Prostate gland (tissue), 2 donors: ENCODE measurements at regions not wholly inside any gene's neighbourhood (a gene's known extent, or its start where the extent isn't known, plus 50 kb on each side); places are given as distances from the start of the nearest gene placed in this dataset.
A peak's percentile ranks its signal among the peaks of the same experiment; 100 is the strongest.

Experiments used
- DNase-seq: peaks from one replicate; pipeline ENCODE4 v3.0.0-alpha.2; 2019; ENCODE audit warnings: low spot score
- H3K27ac ChIP-seq, 2 donors: fragments of 200-600 bp; sonication (generic); 2 replicates each; pipeline ENCODE4 v1.5.1; 2017 to 2019
- H3K27me3 ChIP-seq: fragments of 200-600 bp; sonication (generic); replicated peaks from 2 replicates; pipeline ENCODE4 v1.5.1; 2019; ENCODE audit not compliant: insufficient read depth
- H3K36me3 ChIP-seq, 2 donors: fragments of 200-600 bp; sonication (generic); 1 replicate in 1 of 2; 2 replicates in 1 of 2; pipeline versions ENCODE4 v1.5.1 to v1.8.1; 2017 to 2019
- H3K4me1 ChIP-seq: fragments of 200-600 bp; sonication (generic); replicated peaks from 2 replicates; pipeline ENCODE4 v1.5.1; 2019
- H3K4me3 ChIP-seq, 2 donors: fragments of 200-600 bp; sonication (generic); 2 replicates each; pipeline ENCODE4 v1.5.1; 2017 to 2019
- H3K9me3 ChIP-seq: fragments of 200-600 bp; sonication (generic); 2 replicates; pipeline ENCODE4 v1.5.1; 2017
- POLR2A ChIP-seq: fragments of 450-650 bp; IDR thresholded peaks from one replicate; pipeline ENCODE4 v1.6.1; 2016; ENCODE audit warnings: antibody characterized with exemption, mild to moderate bottlenecking
- POLR2AphosphoS5 ChIP-seq: sonication (generic); formaldehyde crosslinking; IDR thresholded peaks from one replicate; pipeline ENCODE4 v1.6.1; 2017; ENCODE audit warnings: antibody characterized with exemption
- WGBS: methylation state at CpG from one replicate; pipeline ENCODE4 v1.1.5; 2018; 5-methylcytosine and 5-hydroxymethylcytosine counted together
- intact Hi-C: fragments of 100-400 bp; cut with DNase I; formaldehyde crosslinking; loops from one replicate; pipeline ENCODE4 v1.14.2; 2022
- TF ChIP-seq, protein P1 (sequence below), 4 experiments: fragments of 200-600 bp in 2 of 4; fragments of 450-650 bp in 2 of 4; sonication (generic) in 2 of 4; IDR thresholded peaks; 1 replicate in 3 of 4; 2 replicates in 1 of 4; pipeline ENCODE4 v1.5.1; 2016 to 2019; ENCODE audit warnings: antibody characterized with exemption in 4 of 4, mild to moderate bottlenecking in 2 of 4, moderate library complexity in 2 of 4

DNA sequence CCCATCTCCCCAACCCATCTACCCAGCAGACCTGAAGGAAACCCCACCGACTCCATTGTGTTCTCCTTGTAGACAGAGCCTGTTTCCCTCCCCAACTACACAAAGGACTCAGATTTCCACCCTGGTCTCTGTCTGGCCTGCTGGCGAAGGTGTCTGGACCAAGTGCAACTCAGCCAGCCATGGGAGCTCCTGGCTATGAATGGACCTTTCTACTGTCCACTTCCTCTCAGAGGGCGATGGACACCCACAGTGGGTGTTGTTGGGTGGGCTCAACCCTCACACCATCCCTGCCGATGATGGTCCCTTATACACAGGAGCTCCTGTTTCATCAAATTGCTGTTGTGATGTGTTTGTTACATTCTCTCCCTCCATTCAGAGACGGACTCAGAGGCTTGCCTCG lies 112.5 kb upstream of the PHACTR3 start:
- Histone ChIP-seq H3K36me3 (no peaks in the 10 kb centered on the region), H3K9me3 (no peaks in the 10 kb centered on the region), H3K27ac (no peak overlapping the region), H3K4me1 (no peaks in the 10 kb centered on the region), H3K4me3 (no peak overlapping the region), H3K27me3 (no peaks in the 10 kb centered on the region)
- TF ChIP-seq POLR2AphosphoS5 (no peak), POLR2A (no peak)
- TF ChIP-seq, protein P1, sequence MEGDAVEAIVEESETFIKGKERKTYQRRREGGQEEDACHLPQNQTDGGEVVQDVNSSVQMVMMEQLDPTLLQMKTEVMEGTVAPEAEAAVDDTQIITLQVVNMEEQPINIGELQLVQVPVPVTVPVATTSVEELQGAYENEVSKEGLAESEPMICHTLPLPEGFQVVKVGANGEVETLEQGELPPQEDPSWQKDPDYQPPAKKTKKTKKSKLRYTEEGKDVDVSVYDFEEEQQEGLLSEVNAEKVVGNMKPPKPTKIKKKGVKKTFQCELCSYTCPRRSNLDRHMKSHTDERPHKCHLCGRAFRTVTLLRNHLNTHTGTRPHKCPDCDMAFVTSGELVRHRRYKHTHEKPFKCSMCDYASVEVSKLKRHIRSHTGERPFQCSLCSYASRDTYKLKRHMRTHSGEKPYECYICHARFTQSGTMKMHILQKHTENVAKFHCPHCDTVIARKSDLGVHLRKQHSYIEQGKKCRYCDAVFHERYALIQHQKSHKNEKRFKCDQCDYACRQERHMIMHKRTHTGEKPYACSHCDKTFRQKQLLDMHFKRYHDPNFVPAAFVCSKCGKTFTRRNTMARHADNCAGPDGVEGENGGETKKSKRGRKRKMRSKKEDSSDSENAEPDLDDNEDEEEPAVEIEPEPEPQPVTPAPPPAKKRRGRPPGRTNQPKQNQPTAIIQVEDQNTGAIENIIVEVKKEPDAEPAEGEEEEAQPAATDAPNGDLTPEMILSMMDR (IDR thresholded peaks at IDR 0.05): no peak
- DNase-seq: no peak
- intact Hi-C loops: no loop called here
- WGBS: 91% methylated on average over 6 of the region's 6 CpGs

DNA sequence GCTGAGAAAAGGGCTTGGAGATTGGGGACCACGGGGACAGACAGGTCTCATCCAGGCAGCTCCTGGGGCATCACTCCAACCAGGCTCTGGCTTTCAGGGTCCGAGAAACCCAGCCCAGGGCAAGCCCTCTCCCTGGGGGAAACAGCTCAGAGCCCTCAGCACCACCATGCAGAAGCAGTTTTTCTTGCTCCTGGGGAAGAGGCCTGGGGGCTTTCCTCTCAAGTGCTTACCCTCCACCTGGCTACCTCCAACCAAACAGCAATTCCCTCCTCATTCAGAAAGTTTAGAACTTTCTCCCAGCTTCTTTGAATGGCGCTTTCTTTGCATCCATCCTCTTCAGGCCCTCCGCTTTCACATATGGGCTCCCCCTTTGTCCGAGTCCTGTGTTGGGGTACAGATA lies 110.4 kb upstream of the PHACTR3 start:
- no peak overlapping the region for H3K27ac ChIP-seq
- DNase-seq: no peak
- H3K4me3 ChIP-seq: no peak overlapping the region
- H3K27me3 ChIP-seq: no peaks in the 10 kb centered on the region
- no peaks in the 10 kb centered on the region for H3K36me3 ChIP-seq
- H3K9me3 ChIP-seq: no peaks in the 10 kb centered on the region
- H3K4me1 ChIP-seq: no peaks in the 10 kb centered on the region
- TF ChIP-seq POLR2AphosphoS5: no peak
- no peak for TF ChIP-seq POLR2A
- TF ChIP-seq, protein P1 (IDR thresholded peaks at IDR 0.05): no peak
- 90% methylated on average over 5 of the region's 5 CpGs for WGBS
- intact Hi-C loops: no loop called here

DNA sequence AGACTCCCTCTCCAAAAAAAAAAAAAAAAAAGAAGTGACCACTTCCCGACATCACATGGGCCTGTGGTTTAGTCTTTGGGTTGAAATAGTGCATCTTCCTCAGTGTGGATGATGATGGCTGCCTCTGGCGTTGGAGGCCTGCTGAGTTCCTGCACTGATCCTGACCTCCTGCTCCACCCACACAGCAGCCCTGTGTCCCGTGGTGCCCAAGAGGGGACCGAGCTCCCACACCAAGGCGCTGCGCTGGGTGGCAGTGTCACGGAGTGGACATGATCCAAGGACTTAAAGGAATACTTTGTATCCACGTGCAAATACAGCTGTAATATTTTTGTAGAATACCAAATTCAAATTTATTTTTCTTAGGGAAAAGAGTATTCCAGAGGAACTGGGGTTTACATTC lies 109.2 kb upstream of the PHACTR3 start:
- intact Hi-C loops: no loop called here
- 79% methylated on average over 8 of the region's 8 CpGs for WGBS
- H3K27me3 ChIP-seq: no peaks in the 10 kb centered on the region
- TF ChIP-seq, protein P1 (IDR thresholded peaks at IDR 0.05): no peak
- TF ChIP-seq POLR2AphosphoS5: no peak
- TF ChIP-seq POLR2A: no peak
- no peak overlapping the region for H3K4me3 ChIP-seq
- H3K36me3 ChIP-seq: no peaks in the 10 kb centered on the region
- H3K4me1 ChIP-seq: no peaks in the 10 kb centered on the region
- H3K9me3 ChIP-seq: no peaks in the 10 kb centered on the region
- H3K27ac ChIP-seq: no peak overlapping the region
- DNase-seq: no peak

DNA sequence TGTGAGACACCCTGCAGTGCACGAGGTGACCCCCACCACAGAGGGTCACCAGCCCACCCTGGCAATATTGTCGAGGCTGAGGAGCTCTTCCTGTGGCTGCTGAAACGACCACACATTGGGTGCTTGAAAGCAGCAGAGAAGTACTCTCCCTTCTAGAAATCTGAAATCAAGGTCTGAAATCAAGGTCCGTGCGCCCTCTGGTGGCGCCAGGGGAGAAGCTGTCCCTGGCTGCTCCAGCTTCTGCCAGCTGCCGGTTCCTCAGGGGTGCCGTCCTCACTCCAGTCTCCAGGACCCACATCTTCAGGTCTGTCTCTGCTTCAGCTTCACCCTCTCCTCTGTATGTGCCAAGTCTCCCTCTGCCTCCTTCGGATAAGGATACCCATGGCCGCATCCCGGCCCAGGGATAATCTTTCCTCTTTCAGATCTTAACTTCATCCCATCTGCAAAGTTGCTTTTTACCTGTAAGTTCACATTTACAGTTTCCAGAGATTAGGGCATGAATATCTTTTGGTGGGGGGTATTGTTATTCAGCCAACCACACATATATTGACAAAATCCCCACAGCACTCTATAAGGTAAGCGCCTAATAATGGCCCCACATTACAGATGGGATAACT lies 108.3 kb upstream of the PHACTR3 start:
- intact Hi-C loops: no loop called here
- WGBS: 10% methylated on average over 12 of the region's 12 CpGs
- Histone ChIP-seq H3K4me3 (no peak overlapping the region), H3K27ac (no peak overlapping the region), H3K4me1 (no peaks in the 10 kb centered on the region), H3K36me3 (no peaks in the 10 kb centered on the region), H3K27me3 (no peaks in the 10 kb centered on the region), H3K9me3 (no peaks in the 10 kb centered on the region)
- TF ChIP-seq POLR2AphosphoS5 (no peak), POLR2A (no peak)
- TF ChIP-seq, protein P1 (IDR thresholded peaks at IDR 0.05): peak; percentile 35 to 69 (median 62)
- DNase-seq: peak; percentile 42

DNA sequence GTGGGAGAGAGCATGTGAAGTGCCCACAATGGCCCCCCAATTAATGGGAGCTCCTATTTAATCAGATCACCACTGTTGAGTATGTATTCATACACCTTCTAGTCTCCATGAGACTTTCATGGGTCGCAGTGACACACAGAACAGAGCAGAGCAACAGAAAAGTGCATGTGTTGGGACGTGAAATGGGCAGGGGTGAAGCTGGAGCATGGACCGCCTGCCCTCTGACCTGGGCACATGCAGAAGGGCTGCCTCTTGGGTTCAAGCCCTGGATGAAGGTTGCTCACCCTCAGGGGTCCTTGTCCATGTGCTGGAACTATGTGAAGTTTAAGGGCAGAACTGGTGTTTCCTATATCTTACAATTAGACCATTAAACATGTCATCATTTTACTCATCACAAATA lies 106.0 kb upstream of the PHACTR3 start:
- Histone ChIP-seq H3K36me3 (no peaks in the 10 kb centered on the region), H3K9me3 (no peaks in the 10 kb centered on the region), H3K4me3 (no peak overlapping the region), H3K27me3 (no peaks in the 10 kb centered on the region), H3K4me1 (no peaks in the 10 kb centered on the region), H3K27ac (no peak overlapping the region)
- 86% methylated on average over 3 of the region's 3 CpGs for WGBS
- TF ChIP-seq, protein P1 (IDR thresholded peaks at IDR 0.05): no peak
- TF ChIP-seq POLR2A (no peak), POLR2AphosphoS5 (no peak)
- no peak for DNase-seq
- intact Hi-C loops: no loop called here
